ENCODE measurements at regions not wholly inside any gene's neighbourhood (a gene's known extent, or its start where the extent isn't known, plus 50 kb on each side); places are given as distances from the start of the nearest gene placed in this dataset.
"Not testable (repeated sequence)": the region's sequence is repeated elsewhere in the genome, so short reads cannot be mapped to it uniquely, and the experiment has no call there.

DNA sequence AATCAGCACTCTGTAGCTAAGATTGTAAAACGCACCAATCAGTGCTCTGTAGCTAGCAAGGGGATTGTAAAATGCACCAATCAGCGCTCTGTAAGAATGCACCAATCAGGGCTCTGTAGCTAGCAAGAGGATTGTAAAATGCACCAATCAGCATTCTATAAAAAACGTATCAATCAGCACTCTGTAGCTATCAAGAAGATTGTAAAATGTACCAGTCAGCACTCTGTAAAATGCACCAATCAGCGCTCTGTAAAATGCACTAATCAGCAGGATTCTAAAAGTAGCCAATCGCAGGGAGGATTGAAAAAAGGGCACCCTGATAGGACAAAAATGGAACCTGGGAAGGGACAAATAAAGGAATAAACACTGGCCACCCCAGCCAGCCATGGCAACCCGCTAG, 278.7 kb upstream of the ECI2 start:
- DNase-seq; intact Hi-C loops (cut with DNase I): not testable (repeated sequence)

DNA sequence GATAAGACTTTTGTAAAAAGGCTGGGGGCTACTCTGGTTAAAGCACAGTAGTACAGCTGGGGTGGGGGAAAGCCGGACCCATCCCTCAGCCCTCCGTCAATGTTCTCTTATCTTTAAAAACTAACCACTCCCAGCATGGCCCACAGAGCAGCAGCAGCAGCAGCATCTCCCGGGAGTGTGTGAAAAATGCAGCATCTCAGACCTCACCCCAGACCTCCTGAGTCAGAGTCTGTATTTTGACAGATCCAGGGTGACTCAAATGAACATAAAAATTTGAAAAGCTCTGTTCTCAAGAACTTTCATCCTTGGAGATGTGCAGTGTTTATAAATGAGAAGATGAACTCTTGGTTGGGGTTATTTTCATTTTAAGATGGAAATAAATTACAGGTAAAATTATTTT, 277.7 kb upstream of the ECI2 start:
- intact Hi-C loops (cut with DNase I): no loop called here
- DNase-seq: peak in 12 of 42 donors; percentile 9 to 58 (median 26)

DNA sequence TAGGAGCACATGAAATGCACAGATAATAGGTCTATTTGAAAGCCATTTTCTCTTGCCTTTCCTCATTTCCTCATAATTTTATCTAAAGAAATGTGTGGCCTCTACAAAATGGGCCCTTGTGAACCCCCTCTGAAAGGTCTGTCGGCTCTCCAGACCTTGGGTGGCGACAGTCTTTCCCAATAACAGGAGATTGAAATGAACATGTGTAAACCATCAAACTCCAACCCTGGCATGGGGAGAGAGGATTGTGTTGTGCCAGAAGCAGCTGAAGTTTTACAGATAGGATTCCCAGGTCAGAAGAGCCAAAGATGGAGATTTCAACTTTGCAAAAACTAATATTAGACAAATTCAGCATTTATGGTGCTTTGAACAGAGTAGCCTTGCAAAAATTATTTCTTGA, 277.1 kb upstream of the ECI2 start:
- no peak for DNase-seq
- intact Hi-C loops (cut with DNase I): no loop called here

DNA sequence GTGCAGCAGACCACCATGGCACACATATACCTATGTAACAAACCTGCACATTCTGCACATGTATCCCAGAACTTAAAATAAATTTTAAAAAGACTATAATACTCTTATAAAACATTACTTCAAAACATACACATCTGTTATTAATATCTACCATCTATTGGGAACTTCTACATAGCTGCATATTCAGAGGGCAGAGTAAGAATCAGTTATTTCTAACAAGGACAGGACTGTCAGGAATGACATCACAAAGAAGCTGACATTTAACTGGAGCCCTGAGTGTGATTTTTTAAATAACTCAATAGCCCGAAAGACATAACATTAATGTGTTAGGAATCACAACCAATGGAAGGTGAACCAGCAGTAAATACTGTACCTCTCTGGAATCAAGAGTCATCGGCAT, 276.7 kb upstream of the ECI2 start:
- no peak for DNase-seq
- intact Hi-C loops (cut with DNase I): no loop called here

DNA sequence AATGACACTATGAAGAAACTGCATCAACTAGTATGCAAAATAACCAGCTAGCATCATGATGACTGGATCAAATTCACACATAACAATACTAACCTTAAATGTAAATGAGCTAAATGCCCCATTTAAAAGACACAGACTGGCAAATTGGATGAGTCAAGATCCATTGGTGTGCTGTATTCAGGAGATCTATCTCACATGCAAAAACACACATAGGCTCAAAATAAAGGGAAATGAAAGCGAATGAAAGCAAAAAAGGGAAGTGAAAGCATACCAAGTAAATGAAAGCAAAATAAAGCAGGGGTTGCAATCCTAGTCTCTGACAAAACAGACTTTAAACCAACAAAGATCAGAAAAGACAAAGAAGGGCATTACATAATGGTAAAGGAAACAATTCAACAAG, 272.3 kb upstream of the ECI2 start:
- intact Hi-C loops (cut with DNase I); DNase-seq: not testable (repeated sequence)

DNA sequence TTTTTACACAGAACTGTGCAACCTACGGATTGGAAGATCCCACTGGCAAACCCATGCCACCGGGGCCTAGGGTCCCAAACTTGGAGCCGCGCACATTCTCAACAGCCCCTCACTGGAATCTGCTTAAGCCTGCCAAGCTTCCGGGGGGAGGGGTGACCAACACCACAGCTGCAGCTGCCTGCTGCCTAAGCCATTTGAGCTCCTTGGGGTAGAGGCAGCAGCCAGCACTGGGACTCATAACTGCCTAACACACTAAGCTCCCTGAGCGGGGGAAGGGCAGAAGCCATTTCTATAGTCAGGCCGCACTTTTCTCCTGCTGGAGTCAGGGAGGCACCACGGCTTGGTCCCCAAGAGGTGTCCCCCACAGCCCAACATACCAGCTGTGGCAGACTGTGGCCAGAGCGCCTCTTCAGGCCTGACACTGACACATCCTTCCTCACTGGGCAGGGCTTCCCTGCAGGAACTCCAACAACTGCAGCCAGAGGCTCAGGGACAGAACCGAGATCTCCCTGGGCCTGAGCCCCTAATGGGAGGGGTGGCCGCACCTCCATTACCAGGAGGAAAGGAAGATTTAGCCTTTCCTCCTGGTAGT, 270.3 kb upstream of the ECI2 start:
- peak in 25 of 42 donors; percentile 10 to 72 (median 30) for DNase-seq
- intact Hi-C loops (cut with DNase I): no loop called here

DNA sequence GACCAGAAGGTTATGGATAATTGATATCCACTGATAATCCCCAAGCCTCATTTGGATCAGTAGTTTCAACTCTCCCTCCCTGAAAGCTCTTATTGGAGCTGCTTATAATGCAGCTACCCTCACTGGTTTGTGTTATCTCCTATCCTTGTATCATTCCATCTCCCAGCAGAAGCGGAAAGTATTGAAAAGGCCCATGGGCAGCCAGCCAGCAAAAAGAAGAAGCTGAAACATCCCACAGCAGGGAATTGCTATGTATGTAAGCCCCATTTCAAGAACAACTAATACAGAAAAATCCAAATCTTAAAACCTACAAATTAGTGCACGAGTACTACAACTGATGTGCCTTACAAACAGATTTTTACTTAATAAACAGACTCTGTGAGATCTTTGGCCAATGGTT, 269.0 kb upstream of the ECI2 start:
- intact Hi-C loops (cut with DNase I): no loop called here
- DNase-seq: peak in 6 of 42 donors; percentile 18 to 54 (median 30)

DNA sequence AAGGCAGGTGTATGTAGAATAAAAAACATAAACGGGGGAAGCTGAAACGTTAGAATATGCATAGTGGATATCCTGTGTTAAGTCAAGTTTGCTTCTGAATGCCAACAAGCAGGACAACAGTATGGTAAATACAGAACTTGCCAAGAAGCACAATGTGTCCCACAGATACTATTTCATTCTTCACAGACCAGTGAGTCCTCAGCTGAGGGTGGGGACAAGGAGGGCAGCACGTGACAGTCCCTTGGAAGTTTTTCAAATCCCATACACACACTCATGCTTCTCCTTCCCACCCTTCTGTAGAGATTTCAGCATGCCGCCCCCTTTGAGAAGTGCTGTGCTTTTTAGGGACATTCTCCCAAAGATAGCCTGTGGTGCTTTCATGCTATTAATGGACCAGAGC, 268.5 kb upstream of the ECI2 start:
- intact Hi-C loops (cut with DNase I): no loop called here
- DNase-seq: peak in 3 of 42 donors; percentile 7 to 23 (median 14)

DNA sequence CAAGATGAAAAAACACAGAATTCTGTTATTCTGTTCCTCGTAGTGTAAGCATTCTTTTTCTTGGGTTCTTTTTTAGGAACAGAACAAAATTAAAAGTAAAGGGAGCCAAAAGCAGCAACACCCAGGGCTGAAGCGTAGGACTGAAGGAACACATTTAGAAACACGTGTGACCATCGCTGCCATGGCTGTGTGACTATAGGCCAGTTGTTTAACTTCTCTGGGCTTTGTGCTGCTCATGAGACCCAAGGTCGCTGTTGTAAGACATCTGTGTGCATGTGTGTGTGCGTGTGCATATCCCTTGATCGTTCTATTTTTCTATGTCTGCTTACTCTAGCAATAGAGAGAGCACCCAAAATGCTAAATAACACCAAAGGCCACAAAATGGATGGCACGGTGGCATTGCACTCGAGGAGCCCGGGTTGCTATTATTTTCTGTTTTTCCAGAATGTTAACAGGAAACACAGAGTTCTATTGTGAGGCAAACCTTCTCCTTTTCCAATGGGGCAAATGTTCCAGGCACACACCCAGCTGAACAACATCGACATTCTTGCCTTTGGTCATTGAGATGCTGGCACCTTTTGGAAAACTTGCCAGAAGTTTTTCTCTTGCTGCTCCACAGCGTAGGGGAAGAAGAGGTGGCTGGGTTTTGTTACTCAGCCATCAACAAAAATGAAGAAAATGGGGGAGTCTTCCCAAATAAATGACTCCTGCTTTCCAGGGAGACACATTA, 267.8 kb upstream of the ECI2 start:
- no peak for DNase-seq
- intact Hi-C loops (cut with DNase I): no loop called here

DNA sequence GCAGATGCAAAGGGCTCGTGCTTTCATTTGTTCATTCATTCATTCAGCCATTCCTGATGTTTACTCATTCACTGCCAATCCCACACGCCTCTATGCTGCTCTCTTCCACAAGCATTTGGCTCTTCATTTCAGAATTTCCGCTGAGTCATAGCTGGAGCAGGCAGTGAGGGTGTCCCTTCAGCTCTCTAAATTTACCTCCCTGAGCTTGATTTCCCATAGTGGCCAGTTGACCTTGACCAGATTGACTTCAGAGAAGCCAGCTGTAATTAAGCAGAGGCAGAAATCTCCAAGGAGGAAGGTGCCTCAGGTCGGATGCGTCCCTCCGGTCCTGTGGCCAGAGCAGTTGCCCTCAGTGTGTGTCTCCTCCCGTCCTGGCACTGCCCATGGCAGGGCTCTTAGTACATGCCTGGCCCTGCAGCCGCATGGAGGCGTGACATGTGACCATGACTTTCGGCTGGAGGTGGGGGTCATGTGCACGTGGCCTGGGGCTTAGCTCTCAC, 267.2 kb upstream of the ECI2 start:
- intact Hi-C loops (cut with DNase I): no loop called here
- DNase-seq: no peak

DNA sequence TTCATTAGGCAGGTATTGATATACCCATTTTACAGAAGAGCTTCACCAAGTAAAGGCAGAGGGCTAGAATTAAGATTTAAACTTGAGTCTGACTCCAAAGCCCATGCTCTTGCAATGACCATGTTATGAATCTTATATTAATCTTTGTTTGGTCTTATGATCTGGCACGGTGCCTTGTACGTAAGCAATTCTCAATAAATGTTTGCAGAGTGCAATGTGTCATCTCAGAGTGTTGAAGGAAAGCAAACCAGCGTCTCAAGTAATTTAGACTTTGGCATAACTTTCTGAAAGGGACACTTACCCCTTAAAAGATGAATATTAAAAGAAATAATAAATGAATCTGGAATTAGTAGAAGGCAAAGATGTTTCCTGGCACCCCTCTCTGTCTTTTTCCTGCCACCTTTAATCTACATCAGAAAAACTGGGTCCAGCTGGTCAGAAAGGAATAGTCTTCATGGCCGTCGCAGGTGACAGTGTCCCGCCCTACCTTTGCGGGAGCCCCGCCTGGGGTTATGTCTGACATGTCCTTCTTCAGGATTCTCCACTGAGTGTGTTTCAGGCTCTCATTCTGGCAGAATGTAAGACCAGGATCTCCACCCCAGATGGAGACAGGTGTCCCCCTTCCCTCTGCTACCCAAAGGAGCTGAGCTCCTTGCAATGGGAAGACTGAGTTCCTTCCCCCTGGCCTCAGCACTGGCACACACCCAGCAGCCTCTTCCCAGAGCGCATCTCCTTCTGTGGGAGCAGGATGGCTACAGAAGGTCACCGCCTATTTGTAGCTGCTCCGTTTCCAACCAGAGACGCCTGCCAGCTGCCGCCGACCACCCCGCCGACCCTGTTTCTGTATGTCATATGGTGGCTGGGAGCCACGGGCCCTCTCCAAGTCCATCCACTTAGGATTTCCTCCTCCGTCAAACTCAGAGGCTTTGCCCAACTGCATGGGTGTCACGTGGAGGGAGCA, 266.3 kb upstream of the ECI2 start:
- intact Hi-C loops (cut with DNase I): no loop called here
- DNase-seq: no peak

DNA sequence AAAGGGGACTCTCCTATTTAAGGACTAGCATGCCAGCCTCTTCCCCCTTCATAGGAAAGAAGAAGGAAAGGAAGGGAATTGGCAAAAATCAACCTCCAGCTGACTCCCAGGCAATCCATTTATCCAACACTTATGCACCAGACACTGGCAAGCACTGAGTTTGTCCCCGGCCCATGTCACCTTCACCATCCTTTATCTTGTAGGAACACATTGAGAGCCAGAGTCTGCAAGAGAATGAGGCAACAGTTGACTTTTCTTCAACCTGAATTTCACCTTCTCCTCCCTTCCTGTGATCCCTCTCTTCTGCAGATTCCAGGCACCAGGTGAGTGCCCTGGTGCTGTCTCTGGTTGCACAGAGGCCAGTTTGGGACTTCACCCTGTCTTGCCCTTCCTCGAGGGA, 264.3 kb upstream of the ECI2 start:
- intact Hi-C loops (cut with DNase I): no loop called here
- DNase-seq: no peak

DNA sequence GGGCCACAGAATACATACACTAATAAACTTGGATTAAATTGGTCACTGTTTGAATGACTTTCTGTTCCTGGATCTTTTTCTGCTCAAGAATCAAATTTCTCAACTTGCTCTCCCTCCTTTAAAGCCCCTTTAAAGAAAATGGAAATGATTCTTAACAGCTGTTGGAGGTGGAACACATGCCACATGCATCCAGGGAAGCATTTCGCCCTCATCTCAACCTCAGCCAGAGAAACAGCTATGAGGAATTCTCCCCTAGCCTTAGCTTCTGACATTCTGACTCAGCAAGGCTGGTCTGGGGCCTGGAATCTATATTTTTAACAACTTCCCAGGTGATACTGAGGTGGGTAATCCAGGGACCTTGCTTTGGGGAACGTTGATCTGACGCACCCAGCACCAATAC, 263.4 kb upstream of the ECI2 start:
- intact Hi-C loops (cut with DNase I): no loop called here
- DNase-seq: no peak

DNA sequence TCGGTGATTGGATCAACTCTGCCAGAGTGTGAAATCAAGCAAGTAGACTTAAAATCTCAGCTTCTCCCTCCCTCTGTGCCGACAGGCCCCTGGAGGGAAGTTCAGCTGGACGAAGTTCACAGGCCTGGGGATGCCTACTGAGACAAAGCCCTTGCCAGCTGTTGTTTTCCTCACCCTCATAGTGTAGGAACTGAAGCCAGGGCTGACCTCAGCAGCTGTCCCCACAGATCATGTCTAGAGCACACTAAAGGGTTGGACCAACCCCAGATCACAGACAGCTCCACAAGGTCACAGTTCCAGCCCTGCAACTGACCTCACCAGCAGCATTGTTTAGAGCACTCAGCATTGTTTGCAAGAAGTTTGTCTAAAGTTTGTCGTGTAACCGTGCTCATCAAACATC, 261.9 kb upstream of the ECI2 start:
- intact Hi-C loops (cut with DNase I): no loop called here
- peak in 38 of 42 donors; percentile 9 to 81 (median 52) for DNase-seq

DNA sequence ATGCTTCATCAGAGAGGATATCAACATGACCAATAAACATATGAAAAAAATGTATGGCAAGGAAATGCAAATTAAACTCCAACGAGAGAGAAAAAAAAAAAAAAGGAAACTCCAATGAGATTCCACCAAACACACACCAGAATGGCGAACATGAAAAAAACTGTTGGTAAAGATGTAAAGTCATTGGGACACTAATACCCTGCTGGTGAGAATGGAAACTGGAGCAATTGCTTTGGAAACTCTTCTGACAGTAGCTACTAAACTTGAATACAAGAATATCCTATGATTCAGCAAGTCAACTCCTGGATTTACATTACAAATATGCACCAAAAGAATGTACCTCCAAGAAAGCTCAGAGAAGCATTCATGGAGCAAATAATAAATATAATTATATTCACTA, 260.7 kb upstream of the ECI2 start:
- no peak for DNase-seq

DNA sequence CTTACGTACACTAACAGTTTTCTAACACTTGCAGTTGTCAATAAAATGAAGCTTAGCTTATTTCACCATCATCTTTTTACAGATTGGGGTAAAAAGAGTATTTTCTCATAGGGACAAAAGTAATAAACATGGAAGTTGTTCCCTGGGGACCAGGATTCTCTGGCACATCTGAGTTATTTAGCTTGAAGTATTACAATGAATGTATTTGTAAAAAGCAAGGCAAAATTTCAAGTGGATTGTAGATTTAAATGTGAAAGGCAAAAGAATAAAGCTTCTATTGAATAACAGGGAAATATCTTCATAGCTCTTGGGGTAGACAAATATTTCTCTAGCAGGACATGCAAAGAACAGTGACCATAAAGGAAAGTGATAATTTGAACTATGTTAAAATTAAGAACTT, 260.0 kb upstream of the ECI2 start:
- DNase-seq: no peak
- intact Hi-C loops (cut with DNase I): no loop called here

More for the DNA sequence above, 260.7 kb upstream of the ECI2 start:
- intact Hi-C loops (cut with DNase I): no loop called here

DNA sequence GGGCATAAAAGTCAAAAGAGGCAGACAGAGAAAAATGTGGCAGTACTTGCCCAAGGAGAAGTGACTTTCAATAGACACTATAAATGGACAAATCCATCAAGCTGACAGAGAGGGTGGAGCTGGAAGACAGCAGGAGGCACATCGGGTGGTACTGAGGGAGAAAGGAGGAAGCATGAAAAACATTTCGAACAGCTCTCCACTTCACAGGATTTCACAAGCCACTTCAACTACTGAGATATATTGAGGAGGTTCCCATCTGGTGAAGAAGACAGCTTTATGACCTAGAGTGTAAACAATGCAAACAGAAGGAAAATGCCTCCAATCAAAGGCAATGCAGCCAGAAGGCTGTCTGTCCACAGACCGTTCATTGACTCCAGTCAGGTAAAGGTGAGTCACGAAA, 259.4 kb upstream of the ECI2 start:
- no peak for DNase-seq
- intact Hi-C loops (cut with DNase I): no loop called here

DNA sequence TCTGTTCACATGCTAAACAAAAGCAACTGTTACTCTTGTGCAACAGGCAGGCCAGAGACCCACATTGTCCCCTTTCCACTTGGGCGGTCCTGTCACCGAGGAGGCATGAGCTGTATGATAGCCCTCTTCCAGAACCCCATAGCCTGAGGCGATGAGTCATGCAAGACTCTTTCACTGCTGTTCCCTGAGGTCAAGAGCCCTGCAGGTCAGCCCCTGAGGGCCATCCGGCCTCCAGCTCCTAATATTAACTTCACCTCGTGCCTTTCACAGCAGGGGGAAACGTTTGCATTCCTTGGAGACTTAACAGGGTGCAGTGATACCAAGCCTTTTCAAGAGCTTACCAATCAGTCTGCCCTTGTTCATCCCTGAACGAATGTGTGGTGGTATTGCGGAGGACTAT, 253.3 kb upstream of the ECI2 start:
- no peak for DNase-seq
- intact Hi-C loops (cut with DNase I): no loop called here

DNA sequence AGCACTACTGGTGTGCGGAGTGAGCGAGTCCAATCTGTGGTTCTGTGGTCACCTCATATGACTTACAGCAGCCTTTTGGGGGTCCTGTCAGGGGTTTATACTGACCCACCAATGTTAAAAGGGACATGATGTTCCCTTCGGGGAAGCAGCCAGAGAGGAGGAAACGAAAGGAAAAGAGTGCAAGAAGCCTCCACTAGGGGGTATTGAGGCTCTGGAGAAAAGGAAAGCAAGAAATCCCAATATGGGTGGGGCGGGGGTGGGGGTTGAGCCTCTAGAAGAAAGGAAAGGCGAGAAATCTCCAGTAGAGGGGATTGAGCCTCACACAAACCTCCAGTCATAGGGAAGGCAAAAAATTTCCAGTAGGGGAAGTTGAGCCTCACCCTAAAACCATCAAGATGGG, 249.3 kb upstream of the ECI2 start:
- no peak for DNase-seq
- intact Hi-C loops (cut with DNase I): no loop called here
